ENCODE measurements at regions not wholly inside any gene's neighbourhood (a gene's known extent, or its start where the extent isn't known, plus 50 kb on each side); places are given as distances from the start of the nearest gene placed in this dataset.
A peak's percentile ranks its signal among the peaks of the same experiment; 100 is the strongest.

GRCh38 chr2:234147335-234147861, 96.9 kb downstream of the SPP2 start:
- H3K27me3 ChIP-seq = no peaks in the 10 kb centered on the region
- H3K9me3 ChIP-seq (replicated peaks) = no peaks in the 10 kb centered on the region
- no peak for DNase-seq
- no peak overlapping the region for H3K27ac ChIP-seq
- no peaks in the 10 kb centered on the region for H3K36me3 ChIP-seq
- H3K4me3 ChIP-seq = no peak overlapping the region
- H3K4me1 ChIP-seq = peaks cover 5% of the 10 kb centered on the region; the same call in 1 of the 2 replicates

GRCh38 chr2:234146087-234146826, 95.8 kb downstream of the SPP2 start:
- peaks cover 5% of the 10 kb centered on the region; the same call in 1 of the 2 replicates for H3K4me1 ChIP-seq
- no peaks in the 10 kb centered on the region for H3K9me3 ChIP-seq (replicated peaks)
- H3K4me3 ChIP-seq = no peak overlapping the region
- DNase-seq = peak; percentile 36 to 67
- H3K27me3 ChIP-seq = no peaks in the 10 kb centered on the region
- peak overlapping the region; percentile 15; the same call in 1 of the 2 replicates for H3K27ac ChIP-seq
- H3K36me3 ChIP-seq = no peaks in the 10 kb centered on the region

DNA sequence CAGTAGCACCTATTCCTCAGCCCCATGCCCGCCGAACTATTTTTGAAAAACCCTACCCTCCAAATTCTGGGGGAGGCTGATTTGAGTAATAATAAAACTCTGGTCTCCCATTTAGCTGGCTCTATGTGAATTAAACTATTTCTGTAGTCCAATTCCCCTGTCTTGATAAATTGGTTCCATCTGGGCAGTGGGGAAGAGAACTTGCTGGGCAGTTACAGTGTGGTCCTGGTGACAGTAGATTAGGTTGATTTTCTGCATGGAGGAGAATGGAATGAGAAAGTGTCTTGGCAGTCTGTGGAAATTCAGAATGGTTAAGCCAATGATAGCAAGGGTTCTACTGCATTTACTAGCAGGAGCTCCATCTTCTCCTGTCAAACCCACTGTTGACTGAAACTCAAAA, 95.0 kb downstream of the SPP2 start:
- H3K27ac ChIP-seq = no peak overlapping the region

GRCh38 chr2:234145057-234145456, 94.6 kb downstream of the SPP2 start:
- peaks cover 5% of the 10 kb centered on the region; the same call in 1 of the 2 replicates for H3K4me1 ChIP-seq
- H3K9me3 ChIP-seq (replicated peaks) = no peaks in the 10 kb centered on the region
- H3K4me3 ChIP-seq = no peak overlapping the region
- no peak for DNase-seq
- H3K27me3 ChIP-seq = no peaks in the 10 kb centered on the region
- no peaks in the 10 kb centered on the region for H3K36me3 ChIP-seq
- H3K27ac ChIP-seq = no peak overlapping the region

More for the DNA sequence above, 95.0 kb downstream of the SPP2 start:
- Histone ChIP-seq H3K4me1 (peaks cover 5% of the 10 kb centered on the region; the same call in 1 of the 2 replicates), H3K27me3 (no peaks in the 10 kb centered on the region), H3K4me3 (no peak overlapping the region), H3K9me3 (replicated peaks) (no peaks in the 10 kb centered on the region), H3K36me3 (no peaks in the 10 kb centered on the region)
- DNase-seq = no peak

- no peak for DNase-seq
- Histone ChIP-seq H3K9me3 (replicated peaks) (no peaks in the 10 kb centered on the region), H3K27me3 (no peaks in the 10 kb centered on the region), H3K27ac (no peak overlapping the region), H3K4me3 (no peak overlapping the region), H3K36me3 (no peaks in the 10 kb centered on the region), H3K4me1 (peaks cover 5% of the 10 kb centered on the region; the same call in 1 of the 2 replicates)
Measured at GRCh38 chr2:234143896-234144295, 93.4 kb downstream of the SPP2 start.

DNA sequence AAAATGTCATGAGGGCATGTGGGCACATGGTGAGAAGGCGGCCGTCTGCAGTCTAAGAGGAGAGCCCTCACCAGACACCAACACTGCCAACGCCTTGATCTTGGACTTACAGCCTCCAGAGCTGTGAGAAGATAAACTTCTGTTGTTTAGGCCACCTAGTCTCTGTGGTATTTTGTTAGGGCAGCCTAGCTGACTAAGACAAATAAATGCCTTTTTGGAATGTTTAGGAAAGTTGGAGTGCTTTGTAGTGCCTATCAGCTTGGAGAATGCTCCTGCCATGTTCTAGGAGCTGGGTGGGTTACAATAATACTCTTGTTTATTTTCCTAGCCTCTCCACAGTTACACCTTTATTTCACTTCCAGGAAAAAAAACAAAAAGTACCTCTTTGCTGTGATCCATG, 92.0 kb downstream of the SPP2 start:
- DNase-seq = no peak
- Histone ChIP-seq H3K27me3 (no peaks in the 10 kb centered on the region), H3K27ac (no peak overlapping the region), H3K9me3 (replicated peaks) (no peaks in the 10 kb centered on the region), H3K36me3 (no peaks in the 10 kb centered on the region), H3K4me3 (no peak overlapping the region), H3K4me1 (peaks cover 7% of the 10 kb centered on the region; the same call in 1 of the 2 replicates)

- Histone ChIP-seq H3K4me1 (peaks cover 6% of the 10 kb centered on the region; the same call in 1 of the 2 replicates), H3K36me3 (no peaks in the 10 kb centered on the region), H3K27me3 (no peaks in the 10 kb centered on the region), H3K4me3 (no peak overlapping the region), H3K27ac (no peak overlapping the region), H3K9me3 (replicated peaks) (no peaks in the 10 kb centered on the region)
- DNase-seq = no peak
Measured at GRCh38 chr2:234139755-234140154, 89.3 kb downstream of the SPP2 start.

- H3K27ac ChIP-seq = no peak overlapping the region
Measured at GRCh38 chr2:234138836-234139235, 88.3 kb downstream of the SPP2 start.

DNA sequence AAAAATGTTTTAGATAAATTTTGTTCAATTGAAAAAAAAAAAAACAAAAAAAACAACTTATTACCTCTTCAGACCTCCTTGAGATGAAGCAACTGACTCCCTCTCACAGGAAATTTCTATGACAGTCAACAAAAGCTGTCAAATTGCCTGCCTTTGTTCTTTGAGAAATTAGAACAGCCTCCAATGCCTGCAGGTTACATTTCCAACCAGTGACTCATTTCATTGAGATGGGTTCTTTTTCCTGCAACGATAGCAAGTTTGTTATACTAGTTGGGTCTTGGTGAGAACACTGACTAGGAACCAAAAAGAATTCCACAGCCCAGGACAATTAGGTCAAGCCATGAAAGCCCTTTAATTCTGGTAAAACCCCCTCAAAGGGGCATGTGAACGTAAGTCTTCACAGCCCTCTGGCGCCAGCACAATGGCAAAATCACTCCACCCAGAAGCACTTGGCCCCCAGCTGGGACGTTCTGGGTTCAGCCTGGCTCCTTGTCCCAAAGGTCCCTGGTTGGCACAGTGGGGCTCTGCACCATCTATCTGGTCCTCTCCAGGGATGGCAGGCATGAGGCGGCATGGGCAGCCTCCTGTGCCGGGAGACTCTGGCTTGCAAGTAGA, 87.0 kb downstream of the SPP2 start:
- no peaks in the 10 kb centered on the region for H3K9me3 ChIP-seq (replicated peaks)
- no peaks in the 10 kb centered on the region for H3K27me3 ChIP-seq
- H3K27ac ChIP-seq = no peak overlapping the region
- no peak for DNase-seq
- H3K4me3 ChIP-seq = no peak overlapping the region
- H3K36me3 ChIP-seq = no peaks in the 10 kb centered on the region
- H3K4me1 ChIP-seq = peaks cover 6% of the 10 kb centered on the region

More at GRCh38 chr2:234138836-234139235, 88.3 kb downstream of the SPP2 start:
- DNase-seq = no peak
- no peak overlapping the region for H3K4me3 ChIP-seq
- H3K36me3 ChIP-seq = no peaks in the 10 kb centered on the region
- no peaks in the 10 kb centered on the region for H3K27me3 ChIP-seq
- peaks cover 6% of the 10 kb centered on the region; the same call in 1 of the 2 replicates for H3K4me1 ChIP-seq
- H3K9me3 ChIP-seq (replicated peaks) = no peaks in the 10 kb centered on the region

- Histone ChIP-seq H3K9me3 (replicated peaks) (no peaks in the 10 kb centered on the region), H3K27ac (no peak overlapping the region), H3K27me3 (no peaks in the 10 kb centered on the region), H3K4me3 (no peak overlapping the region), H3K36me3 (no peaks in the 10 kb centered on the region), H3K4me1 (peaks cover 6% of the 10 kb centered on the region)
- DNase-seq = no peak
Measured at GRCh38 chr2:234136461-234136860, 86.0 kb downstream of the SPP2 start.

DNA sequence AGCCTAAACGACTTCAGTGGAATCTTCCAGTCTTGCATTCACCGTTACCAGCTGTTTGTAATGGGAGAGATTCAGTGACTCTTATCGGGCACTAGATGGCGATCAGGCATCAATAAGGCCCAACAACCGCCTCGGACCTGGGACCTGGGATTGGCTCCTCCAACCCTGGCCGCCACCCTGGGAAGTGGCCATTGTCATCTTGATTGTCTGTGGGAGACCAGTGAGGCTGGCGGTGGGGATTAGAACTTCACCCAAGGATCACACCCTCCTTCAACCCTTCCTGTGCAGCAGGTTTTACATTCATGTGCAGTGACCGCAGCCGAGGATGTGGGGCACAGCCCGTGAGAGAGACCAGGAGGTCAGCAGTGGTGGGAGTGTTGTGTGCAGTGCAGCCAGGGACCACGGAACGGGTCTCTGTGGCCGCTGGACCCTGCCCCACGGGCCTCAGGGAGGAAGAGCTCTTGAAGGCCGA, 85.3 kb downstream of the SPP2 start:
- H3K27ac ChIP-seq = no peak overlapping the region
- no peaks in the 10 kb centered on the region for H3K9me3 ChIP-seq (replicated peaks)
- no peak overlapping the region for H3K4me3 ChIP-seq
- no peaks in the 10 kb centered on the region for H3K36me3 ChIP-seq
- no peaks in the 10 kb centered on the region for H3K27me3 ChIP-seq
- peak; percentile 81 to 93 for DNase-seq
- H3K4me1 ChIP-seq = peaks cover 6% of the 10 kb centered on the region

- DNase-seq = no peak
- H3K4me1 ChIP-seq = peaks cover 6% of the 10 kb centered on the region
Measured at GRCh38 chr2:234134496-234134895, 84.0 kb downstream of the SPP2 start.

DNA sequence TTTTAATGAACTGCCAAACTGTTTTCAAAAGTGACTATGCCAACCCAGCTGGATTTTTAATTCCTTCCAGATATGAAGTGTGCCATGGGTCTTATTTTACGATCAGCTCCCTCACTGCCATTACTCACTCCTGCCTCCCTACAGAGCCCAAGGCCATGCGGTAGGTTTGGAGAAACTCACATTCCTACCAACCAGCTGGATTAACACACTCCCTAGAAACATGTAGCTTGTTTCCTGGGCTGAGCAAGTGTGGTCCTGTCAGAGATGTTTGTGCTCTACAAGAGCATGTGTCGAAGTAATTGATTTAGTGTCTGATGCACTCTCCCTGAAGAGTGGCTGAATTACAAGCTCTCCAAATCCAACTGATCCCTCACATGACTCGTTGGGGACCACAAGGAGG, 82.5 kb downstream of the SPP2 start:
- Histone ChIP-seq H3K36me3 (no peaks in the 10 kb centered on the region), H3K27me3 (no peaks in the 10 kb centered on the region), H3K9me3 (replicated peaks) (no peaks in the 10 kb centered on the region), H3K4me1 (peaks cover 6% of the 10 kb centered on the region), H3K27ac (no peak overlapping the region), H3K4me3 (no peak overlapping the region)
- peak in 1 of 2 experiments; percentile 40 for DNase-seq

More at GRCh38 chr2:234134496-234134895, 84.0 kb downstream of the SPP2 start:
- Histone ChIP-seq H3K36me3 (no peaks in the 10 kb centered on the region), H3K27ac (no peak overlapping the region), H3K27me3 (no peaks in the 10 kb centered on the region), H3K9me3 (replicated peaks) (no peaks in the 10 kb centered on the region), H3K4me3 (no peak overlapping the region)

DNA sequence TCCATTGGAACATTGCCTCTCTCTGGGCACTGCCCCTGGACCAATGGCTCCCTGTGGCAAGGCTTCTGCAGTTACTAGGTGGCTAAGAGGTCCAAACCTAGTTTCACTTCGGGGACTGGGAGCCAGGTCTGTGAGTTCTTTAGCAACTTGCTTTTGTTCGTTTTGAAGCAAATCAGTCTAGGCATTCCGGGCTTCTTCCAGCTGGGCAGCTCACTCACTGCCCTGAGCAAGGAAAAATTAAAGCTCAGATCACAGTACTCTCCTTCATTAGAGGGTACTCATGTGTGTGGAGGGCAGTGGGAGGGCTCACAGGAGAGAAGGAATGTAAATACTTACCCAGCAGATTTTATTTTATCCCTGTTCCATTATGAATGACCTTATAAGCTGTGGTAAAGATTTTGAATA, 80.3 kb downstream of the SPP2 start:
- Histone ChIP-seq H3K27me3 (no peaks in the 10 kb centered on the region), H3K4me3 (no peak overlapping the region), H3K27ac (no peak overlapping the region), H3K9me3 (replicated peaks) (no peaks in the 10 kb centered on the region), H3K4me1 (peaks cover 3% of the 10 kb centered on the region), H3K36me3 (no peaks in the 10 kb centered on the region)
- no peak for DNase-seq

DNA sequence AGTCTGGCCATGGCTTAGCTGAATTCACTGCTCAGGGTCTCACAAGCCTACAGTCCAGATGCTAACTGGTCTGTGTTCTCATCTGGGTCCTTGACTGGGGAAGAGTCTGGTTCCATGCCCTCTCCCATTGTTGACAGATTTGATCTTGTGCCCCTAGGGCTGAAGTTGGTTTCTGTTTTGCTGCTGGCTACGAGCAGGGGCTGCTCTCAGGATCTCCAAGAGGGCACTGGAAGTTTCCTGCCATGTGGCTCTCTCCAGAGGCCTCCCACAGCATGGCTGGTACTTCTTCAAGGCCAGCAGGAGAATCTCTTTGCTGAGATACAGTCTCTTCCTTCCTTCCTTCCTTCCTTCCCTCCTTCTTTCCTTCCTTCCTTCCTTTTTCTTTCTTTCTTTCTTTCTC, 78.1 kb downstream of the SPP2 start:
- Histone ChIP-seq H3K4me3 (no peak overlapping the region), H3K9me3 (replicated peaks) (no peaks in the 10 kb centered on the region), H3K27me3 (no peaks in the 10 kb centered on the region), H3K36me3 (no peaks in the 10 kb centered on the region), H3K4me1 (no peaks in the 10 kb centered on the region; the same call in none of the 2 replicates), H3K27ac (no peak overlapping the region)
- no peak for DNase-seq
